Retina (tissue), 1 donor: ENCODE measurements at regions not wholly inside any gene's neighbourhood (a gene's known extent, or its start where the extent isn't known, plus 50 kb on each side); places are given as distances from the start of the nearest gene placed in this dataset.
"Not testable (repeated sequence)": the region's sequence is repeated elsewhere in the genome, so short reads cannot be mapped to it uniquely, and the experiment has no call there.

Source experiments
- DNase-seq: peaks from one replicate; pipeline ENCODE4 v3.0.0-alpha.2; 2016

DNA sequence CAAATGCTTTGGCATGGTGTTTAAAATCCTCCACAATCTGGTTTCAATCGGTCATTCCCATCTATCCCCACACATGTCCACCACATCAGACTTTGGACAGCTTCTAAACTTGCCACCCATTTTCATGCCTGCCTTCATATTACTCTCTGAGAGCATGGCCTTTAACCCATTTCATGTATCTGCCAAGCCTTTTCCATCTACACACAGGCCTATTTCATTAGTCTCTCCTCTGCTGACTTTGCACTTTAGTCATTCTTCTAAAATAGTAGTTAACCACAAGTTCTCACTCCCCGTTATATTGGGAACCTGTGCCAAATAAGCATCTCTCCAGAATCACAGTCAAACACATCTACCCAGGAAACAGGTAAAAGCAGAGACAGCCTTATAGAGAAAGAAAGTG is 142.2 kb downstream of the MZT1 start:
- DNase-seq = no peak

DNA sequence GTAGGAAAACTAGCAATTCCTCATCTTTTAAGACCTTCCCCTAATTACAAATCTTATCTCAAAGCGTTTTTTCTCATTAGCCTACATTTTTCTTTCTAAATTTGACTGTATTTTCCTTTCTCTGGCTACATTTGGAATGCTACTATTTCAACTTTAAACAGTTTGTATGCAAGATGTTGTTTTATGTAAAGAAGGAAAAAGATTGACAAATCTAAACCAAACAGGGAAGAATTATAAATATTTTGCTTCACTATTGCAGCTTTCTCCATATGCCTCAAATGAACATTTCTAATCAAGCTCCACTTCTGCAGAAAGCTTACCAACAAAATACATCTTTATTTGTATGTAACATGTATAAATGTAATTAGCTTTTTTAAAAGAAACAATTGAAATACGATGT is 156.2 kb downstream of the MZT1 start:
- no peak for DNase-seq

DNA sequence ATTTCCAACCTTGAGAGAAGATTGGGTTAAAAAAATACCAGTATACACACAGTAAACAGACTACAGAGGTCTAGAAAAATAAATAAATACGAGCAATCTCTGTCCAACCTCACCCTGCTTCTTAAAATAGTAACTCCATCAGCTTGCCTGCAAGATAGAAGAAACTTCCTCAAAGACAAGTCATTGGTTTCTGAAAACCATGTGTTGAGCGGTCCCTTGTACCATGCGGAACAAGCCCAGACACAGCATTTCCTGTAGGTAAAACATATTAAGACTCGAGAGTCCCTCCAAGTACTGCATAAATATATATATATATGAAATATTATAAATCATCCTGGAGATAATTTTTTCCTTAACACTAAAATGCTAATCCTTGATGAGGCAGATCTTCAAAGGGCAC is 157.4 kb downstream of the MZT1 start:
- DNase-seq = no peak

DNA sequence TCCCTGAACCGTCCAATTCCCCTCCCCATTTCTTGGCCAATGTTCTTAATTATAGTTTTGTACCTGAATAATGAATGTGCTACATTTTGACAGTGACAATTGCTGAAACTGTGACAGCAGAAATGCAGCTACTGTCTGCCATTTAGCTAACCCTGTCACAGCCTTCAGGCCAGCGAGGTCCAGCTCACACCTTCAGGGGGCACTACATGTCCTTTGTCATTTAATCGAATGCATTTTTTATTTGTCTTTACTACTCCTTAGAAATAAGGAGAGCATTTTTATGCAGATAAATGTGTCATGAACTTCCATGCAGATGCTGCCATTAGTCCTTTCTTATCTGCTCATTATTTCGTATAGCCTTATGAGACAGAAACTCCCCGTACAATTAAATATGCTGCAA is 159.9 kb downstream of the MZT1 start:
- no peak for DNase-seq

DNA sequence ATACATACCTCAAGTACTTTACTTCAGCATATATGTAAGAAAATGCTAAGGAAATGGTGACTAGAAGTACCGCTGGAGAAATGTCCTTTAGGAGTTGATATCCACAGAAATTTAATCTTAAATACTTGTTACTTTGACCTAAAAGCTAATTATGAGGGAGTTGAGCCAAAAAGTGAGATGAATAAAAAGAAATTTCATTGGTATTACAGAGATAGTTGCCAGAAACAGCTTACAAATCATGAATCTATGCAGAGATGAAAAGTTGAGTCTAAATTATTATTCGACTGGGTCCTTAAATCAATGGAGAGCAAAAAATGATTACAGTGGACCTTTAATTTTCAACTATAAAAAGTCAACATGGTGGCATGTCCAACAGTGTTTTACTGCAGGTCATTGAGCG is 160.9 kb downstream of the MZT1 start:
- DNase-seq = no peak

DNA sequence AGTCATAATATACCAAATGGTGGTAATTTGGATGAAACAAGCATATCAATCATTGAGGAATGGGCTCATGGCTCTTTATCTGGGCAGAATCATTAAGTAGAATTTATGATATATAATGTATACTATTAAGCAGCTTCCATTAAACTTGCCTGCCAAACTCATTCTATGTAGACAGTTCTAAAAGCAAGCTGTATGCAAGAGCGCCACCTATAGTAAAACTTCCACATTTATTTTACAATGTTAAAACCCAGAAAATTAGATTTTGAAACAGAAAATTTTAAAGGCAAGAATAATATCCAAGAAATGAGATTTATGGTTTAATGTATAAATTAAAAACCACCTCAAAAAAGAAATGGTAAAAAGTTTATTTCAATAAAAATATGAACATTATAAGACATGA is 161.5 kb downstream of the MZT1 start:
- DNase-seq = peak; percentile 29

DNA sequence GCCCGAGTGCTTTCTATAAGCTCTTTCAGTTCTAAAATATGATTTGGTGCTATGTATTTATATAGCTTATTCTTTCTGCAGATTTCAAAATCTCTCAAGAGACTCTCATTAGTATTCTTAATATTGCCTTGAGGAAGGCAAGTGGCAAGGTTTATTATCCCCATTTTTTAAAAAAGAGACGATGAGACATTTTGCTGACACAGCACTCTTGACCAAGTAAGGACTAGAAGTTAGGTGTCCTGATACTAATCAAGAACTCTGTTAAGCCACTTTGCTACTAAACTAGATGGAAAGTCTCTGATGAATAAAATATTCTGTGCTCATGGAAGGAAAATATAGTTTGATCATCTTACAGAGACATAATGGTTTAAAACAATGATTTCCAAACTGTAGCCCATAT is 164.7 kb downstream of the MZT1 start:
- DNase-seq = no peak

DNA sequence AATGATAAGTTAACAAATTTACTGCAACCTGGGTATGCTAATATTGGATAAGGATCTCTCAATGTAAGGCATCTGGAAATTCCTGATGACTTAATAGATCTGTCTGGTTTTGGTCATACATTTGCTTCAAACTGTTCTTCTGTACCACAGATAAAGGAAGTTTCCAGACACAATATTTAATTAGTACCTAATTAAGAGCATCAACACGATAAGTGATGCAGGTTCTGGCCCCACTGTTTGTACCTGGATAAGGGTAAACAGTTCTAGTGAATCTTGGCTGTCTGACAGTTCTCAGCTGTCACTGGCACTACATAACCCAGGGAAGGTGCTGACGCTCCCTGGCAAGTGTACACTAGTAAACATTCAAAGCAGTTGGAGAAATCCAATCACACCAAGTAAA is 165.6 kb downstream of the MZT1 start:
- no peak for DNase-seq

DNA sequence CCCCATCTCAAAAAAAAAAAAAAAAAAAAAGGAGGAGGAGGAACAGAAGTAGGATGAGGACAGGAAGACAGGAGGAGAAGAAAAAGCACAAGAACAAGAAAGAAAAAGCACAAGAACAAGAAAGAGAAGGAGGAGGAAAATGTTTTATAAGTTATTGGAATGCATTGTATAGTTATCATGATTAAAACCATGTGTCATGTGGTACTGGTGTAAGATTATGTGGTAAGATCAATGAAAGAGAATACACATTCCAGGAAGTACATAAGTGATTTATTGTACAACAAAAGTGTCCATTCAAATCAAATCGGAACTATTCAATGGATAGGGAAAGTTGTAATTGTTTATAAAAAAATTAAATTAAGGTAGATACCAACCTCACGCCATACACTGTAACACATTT is 167.7 kb downstream of the MZT1 start:
- no peak for DNase-seq

DNA sequence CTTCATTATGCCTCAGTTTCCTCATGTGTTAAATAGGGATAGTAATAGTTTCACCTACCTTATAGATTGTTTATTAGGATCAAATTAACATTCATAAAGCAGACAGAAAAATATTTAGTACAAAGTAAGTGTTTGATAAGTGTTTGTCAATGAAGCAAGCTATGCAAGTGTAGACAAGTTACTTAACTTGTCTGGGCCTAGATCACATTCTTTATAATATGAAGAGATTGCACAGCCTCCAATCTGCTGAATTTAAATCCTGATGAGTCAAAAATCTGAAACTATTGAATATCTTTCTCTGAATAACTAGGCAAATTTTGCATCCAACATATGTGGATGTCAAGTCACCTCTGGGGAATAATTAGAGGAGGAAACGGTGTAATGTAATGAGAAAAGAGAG is 170.5 kb downstream of the MZT1 start:
- DNase-seq = no peak

DNA sequence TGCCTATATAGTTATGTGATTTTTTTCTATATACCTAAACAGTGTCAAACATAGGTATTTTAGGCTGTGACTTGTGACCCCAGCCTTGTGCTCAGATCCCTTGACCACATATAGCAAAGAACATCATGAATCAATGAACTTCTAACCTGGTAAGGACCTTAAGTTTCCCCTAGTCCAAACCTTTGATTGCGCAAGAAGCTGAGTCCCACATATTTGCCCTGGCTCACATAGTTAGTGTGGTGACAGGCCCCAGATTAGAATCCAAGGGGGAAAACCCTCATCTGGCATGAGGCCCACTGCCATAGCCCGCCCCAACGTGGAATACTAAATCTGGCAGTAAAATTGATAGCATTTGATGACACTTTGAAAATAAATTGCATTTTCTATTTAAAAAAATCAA is 171.8 kb downstream of the MZT1 start:
- no peak for DNase-seq

DNA sequence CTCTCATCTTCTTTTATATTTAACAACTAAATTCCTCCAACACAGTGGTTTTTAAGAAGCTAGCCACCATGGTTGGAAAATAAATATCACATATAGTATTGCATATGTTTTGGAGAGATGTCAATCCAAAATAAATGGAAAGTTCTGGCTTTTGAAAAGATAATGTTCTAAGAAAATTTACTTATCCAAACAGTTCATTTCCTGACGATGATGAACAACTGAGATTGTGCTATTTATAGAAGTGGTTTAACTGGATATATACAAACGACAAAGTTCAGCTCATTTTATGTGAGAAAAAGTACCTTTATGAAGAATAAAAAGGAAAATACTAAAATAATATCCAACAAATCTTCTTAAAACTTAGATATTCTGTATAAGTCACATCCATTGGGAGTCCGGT is 174.7 kb downstream of the MZT1 start:
- no peak for DNase-seq

DNA sequence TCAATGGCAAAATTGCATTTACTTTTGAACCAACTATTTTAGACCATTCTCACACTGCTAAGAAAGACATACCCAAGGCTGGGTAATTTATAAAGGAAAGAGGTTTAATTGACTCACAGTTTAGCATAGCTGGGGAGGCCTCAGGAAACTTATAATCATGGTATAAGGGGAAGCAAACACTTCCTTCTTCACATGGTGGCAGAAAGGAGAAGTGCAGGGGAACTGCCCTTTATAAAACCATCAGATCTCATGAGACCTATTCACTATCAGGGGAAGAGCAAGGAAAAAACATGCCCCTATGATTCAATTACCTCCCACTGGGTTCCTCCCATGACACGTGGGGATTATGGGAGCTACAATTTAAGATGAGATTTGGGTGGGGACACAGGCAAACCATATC is 181.5 kb downstream of the MZT1 start:
- DNase-seq = not testable (repeated sequence)

DNA sequence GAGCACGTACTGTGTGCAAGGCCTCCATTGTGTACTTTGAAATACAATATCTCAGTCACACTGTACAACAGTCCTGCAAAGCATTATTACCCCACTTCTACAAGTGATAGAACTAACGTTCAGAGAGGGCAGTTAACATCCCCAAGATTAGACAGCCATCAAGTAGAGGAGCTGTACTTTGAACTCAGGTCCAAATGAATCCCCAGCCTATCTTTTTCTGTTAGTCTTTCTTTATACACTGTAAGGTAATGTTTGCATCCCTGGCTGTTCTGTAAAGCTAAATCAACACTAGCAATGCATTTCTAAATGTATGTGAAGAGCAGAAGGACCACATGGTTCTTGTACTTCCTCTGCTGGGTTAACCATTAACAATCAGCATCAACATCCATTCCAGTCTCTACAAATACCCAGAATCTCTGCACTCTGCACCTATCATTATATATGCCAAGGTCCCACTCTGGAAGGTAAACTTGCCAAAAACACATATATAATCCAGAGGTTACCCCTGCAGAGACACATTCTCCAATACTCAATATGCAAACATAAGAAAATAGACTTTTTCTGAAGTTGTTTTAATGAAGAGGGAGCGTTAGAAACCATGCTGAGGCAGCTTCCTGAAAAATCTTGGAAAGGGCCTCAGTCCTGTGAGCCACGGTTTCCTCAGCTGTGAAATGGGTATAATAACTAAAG is 182.3 kb downstream of the MZT1 start:
- DNase-seq = no peak

DNA sequence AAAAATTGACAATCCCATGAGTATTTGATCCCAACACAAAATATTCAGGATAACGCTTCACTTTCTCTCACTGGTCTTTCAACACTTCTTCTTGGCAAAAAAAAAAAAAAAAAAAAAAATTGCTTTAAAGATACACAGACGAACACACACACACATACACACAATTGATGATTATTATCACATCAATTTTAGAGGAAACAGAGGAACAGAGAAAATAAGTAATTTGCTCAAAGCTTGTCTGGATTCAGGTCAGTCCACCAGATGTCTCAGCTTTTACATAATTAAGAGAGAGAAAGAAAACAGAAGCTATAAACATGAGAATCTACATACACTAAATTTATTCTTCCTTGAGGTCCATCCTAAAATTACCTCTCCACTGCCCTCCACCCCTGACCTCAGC is 183.4 kb downstream of the MZT1 start:
- no peak for DNase-seq

DNA sequence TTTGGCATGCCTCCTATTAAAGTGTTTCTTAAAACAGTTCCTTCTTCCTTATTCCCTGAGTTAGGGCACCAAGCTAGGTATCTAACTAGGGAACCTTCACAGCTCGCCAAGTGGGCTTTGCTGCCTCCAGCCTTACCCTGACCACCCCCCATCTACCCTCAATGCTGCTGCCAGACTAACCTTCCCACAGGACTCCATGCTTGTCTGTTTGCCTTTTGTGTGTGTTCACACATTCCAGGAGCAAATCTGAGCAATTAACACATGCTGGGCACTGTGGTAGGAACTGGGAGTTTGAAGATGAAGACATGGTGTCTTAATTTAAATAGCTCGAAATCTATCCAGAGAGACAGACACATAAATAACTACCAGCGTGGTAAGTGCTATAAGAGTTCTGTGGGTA is 185.2 kb downstream of the MZT1 start:
- DNase-seq = no peak

DNA sequence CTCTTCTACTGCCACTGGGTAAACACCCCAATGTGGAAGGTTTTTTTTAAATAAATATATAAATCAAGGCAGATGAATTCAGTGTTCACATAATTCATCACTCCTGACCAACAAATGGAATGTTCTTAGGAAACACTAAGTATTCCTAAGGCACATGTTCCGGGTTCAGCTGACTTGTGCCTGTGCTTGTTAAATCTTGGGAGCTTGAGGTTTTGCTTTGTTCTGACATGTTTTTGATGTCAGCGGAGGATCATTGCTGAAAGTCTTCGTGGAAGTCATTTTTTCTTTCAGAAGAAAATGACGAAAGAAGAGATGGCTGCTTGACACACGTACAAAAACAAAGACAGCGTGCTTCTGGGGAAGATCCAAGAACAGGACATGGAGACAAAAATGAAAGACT is 185.8 kb downstream of the MZT1 start:
- no peak for DNase-seq

DNA sequence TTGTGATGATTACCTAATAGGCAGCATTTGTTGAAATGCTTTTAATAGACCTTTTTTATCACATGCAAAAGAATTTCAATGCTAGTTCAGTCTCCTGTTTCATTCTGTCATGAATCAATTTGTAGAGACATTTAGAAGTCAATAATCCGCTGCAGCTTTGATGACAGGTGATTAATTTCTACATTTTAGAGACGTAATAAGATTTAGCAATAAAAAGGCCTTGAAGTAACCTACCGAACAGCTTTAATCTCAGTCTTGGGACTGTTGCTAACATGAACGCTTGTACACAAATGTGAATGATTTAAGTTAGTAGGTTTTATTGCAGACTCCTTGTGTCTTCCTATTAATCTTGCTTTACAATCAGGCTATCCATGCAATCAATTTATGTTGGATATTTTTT is 186.5 kb downstream of the MZT1 start:
- no peak for DNase-seq

DNA sequence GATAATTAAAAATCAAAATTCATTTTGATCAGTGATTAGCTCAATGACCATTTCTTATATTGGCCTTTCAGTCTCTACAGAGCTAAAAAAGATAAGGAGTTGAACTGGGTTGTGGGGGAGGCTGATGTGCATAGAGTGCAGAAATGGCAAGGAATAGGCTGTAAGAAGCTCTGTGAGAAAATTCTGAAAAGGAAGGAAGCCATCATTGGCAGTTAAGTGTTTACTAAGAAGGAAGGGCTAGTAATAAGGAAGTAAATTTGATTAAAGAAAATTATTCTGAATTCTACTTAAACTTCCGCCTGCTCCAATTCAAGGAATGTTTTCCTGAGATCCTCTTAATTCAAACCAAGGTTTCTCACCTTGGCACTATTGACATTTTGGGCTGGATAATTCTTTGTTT is 187.5 kb downstream of the MZT1 start:
- DNase-seq = no peak

DNA sequence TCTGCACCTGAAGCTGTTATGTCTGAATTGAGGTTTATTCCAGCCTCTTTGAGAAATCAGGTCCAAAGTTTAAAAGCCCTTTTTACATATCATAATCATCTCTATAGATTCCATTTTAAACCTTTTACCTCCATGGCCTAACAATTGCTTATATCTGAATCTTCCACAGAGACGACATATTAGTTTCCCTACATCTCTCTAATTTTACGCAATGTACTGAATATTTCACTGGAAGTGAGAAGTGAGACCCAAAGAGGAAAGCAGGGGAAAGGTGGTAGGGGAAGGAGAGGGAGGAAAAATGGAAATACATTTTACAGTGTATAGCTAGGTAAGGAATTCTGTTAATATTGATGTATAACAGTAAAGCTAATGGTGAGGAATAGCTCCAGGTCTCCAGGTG is 189.6 kb downstream of the MZT1 start:
- no peak for DNase-seq

DNA sequence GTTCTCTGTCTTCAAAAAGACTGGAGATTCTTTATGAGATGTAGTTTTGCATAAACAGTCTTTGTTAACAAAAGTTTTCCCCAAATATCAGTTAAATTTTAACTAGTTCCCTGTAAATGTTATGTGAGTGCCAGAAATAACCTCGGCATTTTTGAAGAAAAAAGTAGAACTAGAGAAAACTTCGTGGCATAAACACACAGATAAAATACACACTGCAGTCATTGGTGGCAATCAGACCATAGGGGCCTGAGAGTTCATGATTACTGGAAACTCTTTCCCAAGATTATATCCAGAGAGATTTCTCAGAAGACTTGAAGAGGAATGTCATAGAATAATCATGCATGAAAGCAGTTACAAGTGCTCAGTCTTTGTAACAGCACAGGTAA is 190.0 kb downstream of the MZT1 start:
- no peak for DNase-seq

DNA sequence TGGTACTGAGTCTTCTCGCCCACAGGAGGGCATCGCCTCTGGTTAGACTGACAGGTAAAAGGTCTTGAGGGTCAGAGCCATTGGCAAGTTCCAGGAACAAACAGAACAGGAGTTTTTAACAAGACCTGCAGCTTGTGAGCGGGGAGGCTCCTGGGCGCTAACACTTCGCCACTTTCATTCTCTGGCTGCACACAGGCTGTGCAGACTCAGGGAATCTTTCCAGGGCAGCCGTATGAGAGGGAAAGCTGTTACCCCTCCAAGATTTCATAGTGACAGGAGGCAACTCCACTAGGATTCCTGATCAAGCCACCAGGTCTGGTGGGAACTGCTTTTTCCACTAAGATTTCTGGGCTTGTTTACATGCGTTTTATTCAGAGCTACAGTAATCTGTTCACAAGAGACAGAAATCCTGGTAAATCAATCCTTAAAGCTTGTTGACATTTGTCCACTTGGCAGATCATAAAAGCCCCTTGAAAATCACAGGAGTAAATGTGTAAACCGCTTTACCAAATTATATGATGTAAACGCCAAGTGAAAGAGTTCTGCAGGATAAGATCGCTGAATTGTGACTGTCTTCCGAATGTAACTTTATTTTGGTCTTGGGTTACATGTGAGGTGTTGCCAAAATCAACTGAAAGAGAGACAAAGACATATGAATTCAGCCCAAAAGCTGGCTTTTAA is 190.6 kb downstream of the MZT1 start:
- no peak for DNase-seq

DNA sequence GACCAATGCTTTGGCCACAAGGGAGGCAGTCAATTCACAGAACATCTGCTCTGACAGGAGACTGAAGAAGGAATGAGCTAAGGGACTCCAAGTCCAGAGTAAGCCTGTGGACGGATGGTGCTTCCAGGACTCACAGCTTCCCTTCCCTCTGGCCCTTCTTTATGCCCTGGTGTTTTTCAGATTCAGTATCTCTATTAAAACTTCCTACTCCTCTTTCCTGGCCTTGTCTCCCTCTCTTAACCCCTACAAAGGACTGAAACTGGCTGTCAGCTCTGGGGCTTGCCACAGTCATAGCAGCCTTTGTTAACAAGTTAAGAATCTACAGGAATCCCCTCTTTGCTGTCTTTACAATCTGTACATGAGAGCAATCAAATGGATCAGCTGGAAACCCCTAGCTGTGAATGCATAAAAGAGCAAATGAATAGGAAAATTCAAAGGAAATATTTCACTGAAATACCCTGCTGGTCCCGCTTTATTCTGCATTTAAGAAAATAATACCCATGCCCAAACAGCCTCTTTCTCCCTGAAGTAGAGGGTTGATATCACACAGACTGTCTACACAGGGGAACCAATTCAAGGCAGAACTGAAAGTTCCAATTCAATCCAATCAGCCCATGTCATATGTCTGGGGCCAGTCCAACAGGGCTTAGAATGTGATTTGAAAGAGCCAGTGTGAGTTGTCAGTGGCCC is 192.3 kb downstream of the MZT1 start:
- DNase-seq = peak; percentile 64

DNA sequence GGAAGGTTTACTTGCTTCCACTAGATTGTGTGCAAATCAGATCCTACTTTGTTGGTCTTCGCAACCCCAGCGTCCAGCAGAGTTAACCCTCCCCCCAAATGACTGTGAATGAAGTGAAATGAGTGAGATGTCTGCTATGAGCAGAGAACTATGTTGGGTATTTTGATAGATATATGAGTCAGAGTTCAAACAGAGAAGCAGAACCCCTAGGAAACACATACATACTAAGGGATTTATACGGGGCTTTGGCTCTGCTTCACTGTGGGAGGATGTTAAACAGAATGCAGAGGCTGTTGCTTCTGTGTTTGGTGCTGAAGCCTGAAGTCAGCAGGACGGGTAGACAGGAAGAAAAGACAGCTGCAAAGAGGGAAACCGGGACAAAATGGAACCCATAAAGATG is 197.0 kb downstream of the MZT1 start:
- DNase-seq = no peak

DNA sequence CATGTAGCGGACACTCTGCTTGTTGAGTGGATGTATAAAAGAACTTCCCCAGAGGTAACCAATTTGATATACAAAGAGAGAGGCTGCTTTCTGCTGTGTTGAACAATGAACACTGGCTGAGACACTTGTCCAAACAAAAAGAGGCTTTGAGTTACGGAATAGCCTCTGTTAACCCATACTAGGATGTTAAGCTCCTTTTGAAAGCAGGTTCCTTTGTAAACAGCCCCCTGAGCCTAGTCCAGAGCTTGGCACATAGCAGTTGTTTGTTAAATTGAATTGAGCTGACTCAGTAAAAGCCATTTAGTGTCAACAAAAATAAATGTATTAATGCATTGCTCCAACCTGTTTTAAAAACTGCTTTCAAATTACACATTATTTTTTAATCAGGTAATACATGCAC is 200.1 kb downstream of the MZT1 start:
- no peak for DNase-seq
